MM.1S (cell line): ENCODE measurements at regions not wholly inside any gene's neighbourhood (a gene's known extent, or its start where the extent isn't known, plus 50 kb on each side); places are given as distances from the start of the nearest gene placed in this dataset.

ENCODE experiments used
- EZH2 ChIP-seq: fragments of 300-600 bp; sonication (generic); optimal IDR thresholded peaks from 2 replicates; pipeline ENCODE3; 2017; ENCODE audit warnings: low read depth, mild to moderate bottlenecking, antibody characterized with exemption, low read length, mixed read lengths
- EZH2phosphoT487 ChIP-seq: fragments of 300-600 bp; sonication (generic); IDR thresholded peaks from 2 replicates; pipeline ENCODE4 v1.6.1; 2018; ENCODE audit warnings: antibody characterized with exemption, low read length
- TF ChIP-seq, protein P1 (sequence below): fragments of 300-600 bp; sonication (generic); IDR thresholded peaks from 2 replicates; pipeline ENCODE4 v1.5.1; 2016; ENCODE audit warnings: antibody characterized with exemption, low read length, mixed read lengths

DNA sequence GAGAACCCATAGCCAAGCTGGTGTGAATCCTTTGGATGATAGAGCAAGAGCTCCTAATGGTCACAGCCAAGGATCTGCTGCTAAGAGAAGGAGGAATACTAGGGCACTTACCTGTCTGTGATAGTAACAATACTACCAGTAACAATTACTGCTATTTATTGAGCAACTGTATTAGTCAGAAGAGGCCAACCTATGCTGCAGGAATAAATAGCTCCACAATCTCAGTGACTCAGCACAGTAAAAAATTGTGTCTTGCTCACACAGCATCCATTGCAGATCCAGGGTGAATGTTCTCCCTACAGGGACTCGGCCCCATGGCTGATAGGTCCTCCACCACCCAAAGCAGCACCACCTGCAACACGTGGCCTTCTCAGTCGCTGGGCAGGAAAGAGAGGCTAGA lies 257.6 kb upstream of the ZMIZ1 start:
- TF ChIP-seq EZH2phosphoT487 (no peak), EZH2 (no peak)
- TF ChIP-seq, protein P1, sequence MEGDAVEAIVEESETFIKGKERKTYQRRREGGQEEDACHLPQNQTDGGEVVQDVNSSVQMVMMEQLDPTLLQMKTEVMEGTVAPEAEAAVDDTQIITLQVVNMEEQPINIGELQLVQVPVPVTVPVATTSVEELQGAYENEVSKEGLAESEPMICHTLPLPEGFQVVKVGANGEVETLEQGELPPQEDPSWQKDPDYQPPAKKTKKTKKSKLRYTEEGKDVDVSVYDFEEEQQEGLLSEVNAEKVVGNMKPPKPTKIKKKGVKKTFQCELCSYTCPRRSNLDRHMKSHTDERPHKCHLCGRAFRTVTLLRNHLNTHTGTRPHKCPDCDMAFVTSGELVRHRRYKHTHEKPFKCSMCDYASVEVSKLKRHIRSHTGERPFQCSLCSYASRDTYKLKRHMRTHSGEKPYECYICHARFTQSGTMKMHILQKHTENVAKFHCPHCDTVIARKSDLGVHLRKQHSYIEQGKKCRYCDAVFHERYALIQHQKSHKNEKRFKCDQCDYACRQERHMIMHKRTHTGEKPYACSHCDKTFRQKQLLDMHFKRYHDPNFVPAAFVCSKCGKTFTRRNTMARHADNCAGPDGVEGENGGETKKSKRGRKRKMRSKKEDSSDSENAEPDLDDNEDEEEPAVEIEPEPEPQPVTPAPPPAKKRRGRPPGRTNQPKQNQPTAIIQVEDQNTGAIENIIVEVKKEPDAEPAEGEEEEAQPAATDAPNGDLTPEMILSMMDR: no peak
